Activated naive CD4-positive, alpha-beta T cell treated with anti-CD3 and anti-CD28 coated beads, Interleukin-2, amount 50 U/mL, for 24 hours (primary cell): ENCODE measurements at regions not wholly inside any gene's neighbourhood (a gene's known extent, or its start where the extent isn't known, plus 50 kb on each side); places are given as distances from the start of the nearest gene placed in this dataset.
A peak's percentile ranks its signal among the peaks of the same experiment; 100 is the strongest.

Experiments
- H3K27ac Mint-ChIP-seq: one replicate; pipeline ENCODE4 v1.8.0; 2021; ENCODE audit warnings: mild to moderate bottlenecking, mixed read lengths
- H3K27me3 Mint-ChIP-seq: one replicate; pipeline ENCODE4 v1.8.0; 2021; ENCODE audit warnings: mixed read lengths
- H3K36me3 Mint-ChIP-seq: one replicate; pipeline ENCODE4 v1.8.0; 2021; ENCODE audit warnings: mixed read lengths
- H3K4me1 Mint-ChIP-seq: one replicate; pipeline ENCODE4 v1.8.0; 2021; ENCODE audit warnings: mixed read lengths
- H3K4me3 Mint-ChIP-seq: one replicate; pipeline ENCODE4 v1.8.0; 2021; ENCODE audit warnings: mild to moderate bottlenecking, mixed read lengths
- H3K9me3 Mint-ChIP-seq: one replicate; pipeline ENCODE4 v1.8.0; 2021; ENCODE audit warnings: mixed read lengths

DNA sequence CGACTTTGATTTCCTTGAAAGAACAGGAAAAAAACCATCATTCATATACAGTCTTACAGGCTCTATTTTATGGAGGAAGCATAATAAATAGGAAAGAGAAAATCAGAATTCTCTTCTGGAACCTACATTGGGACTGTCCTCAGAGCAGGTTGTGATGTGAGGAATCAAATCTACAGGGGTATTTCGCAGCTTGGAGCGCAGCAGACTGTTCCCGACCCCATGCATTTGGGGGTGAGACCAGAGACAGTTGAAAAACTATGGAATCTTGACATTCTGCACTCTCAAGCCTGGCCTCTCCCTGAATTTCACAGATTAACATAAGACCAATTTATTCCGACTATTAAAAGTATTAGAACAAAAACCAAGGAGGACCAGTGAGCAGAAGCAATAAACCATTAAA is 93.3 kb upstream of the PRSS58 start:
- Mint-ChIP-seq H3K9me3 (no peaks in the 10 kb centered on the region), H3K4me1 (peaks cover 30% of the 10 kb centered on the region), H3K4me3 (peak overlapping the region; percentile 6), H3K36me3 (no peaks in the 10 kb centered on the region), H3K27me3 (peaks cover 2% of the 10 kb centered on the region), H3K27ac (no peak overlapping the region)

DNA sequence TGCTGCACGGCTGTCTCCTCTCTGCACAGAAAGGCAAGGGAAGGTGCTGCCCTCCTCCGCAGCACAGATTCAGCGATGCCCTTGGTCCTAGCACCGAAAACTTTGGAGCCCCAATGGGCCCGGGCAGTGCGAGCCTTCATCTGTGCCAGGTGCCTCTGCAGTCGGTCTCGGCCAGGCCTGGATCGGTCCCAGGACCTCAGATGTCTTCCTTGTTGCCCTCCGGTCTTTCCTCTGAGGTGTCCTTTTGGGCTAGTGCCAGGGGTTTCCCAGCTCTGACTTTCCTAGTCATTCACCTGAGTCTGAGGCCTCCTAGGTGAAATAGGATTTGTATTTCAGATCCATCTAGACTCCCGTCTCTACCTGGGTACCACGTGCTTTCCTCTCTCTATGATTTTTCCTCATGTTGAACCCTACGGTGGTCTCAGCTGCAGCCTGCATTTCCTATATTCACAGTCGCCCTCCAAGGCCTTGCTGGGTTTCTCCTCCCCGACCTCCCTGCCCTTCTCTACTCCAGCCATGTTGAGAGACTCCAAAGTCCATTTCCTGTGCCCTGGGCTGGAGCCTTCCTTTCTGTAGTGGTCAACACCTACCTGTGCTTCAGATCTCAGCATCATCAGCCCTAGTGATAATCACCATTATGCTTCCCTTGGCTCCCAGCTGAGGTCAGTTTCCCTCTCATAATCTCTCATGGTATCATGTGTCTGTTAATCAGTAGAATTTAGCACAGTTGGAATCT is 92.0 kb upstream of the PRSS58 start:
- no peak overlapping the region for H3K27ac Mint-ChIP-seq
- H3K27me3 Mint-ChIP-seq: peaks cover 2% of the 10 kb centered on the region
- no peak overlapping the region for H3K4me3 Mint-ChIP-seq
- H3K9me3 Mint-ChIP-seq: no peaks in the 10 kb centered on the region
- no peaks in the 10 kb centered on the region for H3K36me3 Mint-ChIP-seq
- H3K4me1 Mint-ChIP-seq: peaks cover 38% of the 10 kb centered on the region

DNA sequence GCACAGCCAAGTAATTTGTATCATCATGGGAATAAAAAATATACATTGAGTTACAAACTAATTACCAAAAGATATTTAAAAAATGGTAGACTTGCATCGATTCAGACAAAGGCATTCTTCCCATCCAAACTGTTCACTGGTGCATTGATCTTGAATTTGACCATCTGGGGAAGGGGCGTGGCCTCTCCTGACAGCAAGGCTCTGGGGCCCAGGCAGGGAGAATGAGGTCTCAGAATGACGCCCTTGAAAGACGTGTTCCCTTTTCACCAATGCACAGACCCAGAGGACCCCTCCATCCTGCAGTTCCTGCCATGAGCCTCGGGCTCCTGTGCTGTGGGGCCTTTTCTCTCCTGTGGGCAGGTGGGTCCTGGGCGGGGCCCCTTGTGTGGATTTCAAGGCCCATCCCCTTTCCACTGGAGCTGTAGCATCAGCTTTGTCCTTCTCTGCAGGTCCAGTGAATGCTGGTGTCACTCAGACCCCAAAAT is 91.1 kb upstream of the PRSS58 start:
- Mint-ChIP-seq H3K4me1 (peaks cover 32% of the 10 kb centered on the region), H3K36me3 (no peaks in the 10 kb centered on the region), H3K27ac (peak overlapping the region; percentile 10), H3K9me3 (no peaks in the 10 kb centered on the region), H3K4me3 (no peak overlapping the region), H3K27me3 (peaks cover 2% of the 10 kb centered on the region)

DNA sequence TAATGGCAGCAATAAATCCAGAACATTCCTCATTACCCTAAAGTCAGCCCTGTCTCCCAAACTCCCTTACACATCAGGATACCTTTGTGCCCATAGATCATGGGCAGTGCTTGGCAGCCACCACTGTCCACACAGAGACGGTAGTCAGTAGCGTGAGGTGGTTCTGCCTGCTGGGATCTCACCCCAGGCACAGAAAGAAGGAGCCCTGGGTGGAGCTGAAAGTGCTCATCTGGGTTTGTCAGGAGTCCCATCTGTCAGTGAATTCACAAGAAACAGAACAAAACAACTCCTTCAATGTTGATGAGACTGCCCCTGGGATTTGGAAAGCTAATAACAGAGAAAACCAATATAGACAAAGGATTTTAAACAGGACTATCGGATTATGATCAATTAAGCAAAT is 90.2 kb upstream of the PRSS58 start:
- Mint-ChIP-seq H3K9me3 (no peaks in the 10 kb centered on the region), H3K4me3 (peak overlapping the region; percentile 8), H3K4me1 (peaks cover 24% of the 10 kb centered on the region), H3K27me3 (peaks cover 2% of the 10 kb centered on the region), H3K36me3 (no peaks in the 10 kb centered on the region), H3K27ac (no peak overlapping the region)

DNA sequence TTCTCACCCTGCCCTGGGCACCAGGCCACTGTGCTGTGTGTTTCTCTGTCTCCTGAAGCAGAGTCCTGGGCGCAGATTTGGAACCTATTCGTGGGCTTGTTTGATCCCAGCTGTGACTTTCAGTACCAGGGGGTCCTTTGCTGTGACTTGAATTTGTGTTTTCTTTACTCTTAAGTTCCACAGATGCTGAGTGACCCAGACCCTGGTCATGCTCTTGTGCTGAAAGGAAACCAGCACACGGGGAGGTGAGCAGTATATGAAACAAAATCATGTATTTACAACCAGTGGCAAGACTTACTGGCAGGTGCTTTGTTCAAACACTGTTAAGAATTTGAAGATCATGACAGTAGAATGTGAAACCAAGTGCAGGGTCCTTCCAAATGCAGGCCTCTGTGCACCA is 89.2 kb upstream of the PRSS58 start:
- H3K9me3 Mint-ChIP-seq: no peaks in the 10 kb centered on the region
- no peak overlapping the region for H3K4me3 Mint-ChIP-seq
- H3K27ac Mint-ChIP-seq: peak overlapping the region; percentile 71
- no peaks in the 10 kb centered on the region for H3K36me3 Mint-ChIP-seq
- H3K4me1 Mint-ChIP-seq: peaks cover 16% of the 10 kb centered on the region
- H3K27me3 Mint-ChIP-seq: peaks cover 2% of the 10 kb centered on the region

DNA sequence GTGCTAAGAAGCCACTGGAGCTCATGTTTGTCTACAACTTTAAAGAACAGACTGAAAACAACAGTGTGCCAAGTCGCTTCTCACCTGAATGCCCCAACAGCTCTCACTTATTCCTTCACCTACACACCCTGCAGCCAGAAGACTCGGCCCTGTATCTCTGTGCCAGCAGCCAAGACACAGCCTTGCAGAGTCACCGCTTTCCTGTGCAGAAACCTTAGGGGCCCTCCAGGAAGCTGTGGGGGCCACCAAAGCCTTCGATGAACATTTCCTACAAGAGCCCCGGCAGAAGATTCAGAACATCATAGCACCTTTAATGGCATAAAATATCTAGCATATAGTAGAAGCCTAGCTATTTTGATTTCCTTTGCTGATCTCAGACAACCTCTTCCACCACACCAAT is 88.0 kb upstream of the PRSS58 start:
- H3K27ac Mint-ChIP-seq: no peak overlapping the region
- H3K4me3 Mint-ChIP-seq: peak overlapping the region; percentile 47
- no peaks in the 10 kb centered on the region for H3K9me3 Mint-ChIP-seq
- H3K27me3 Mint-ChIP-seq: peaks cover 4% of the 10 kb centered on the region
- H3K36me3 Mint-ChIP-seq: no peaks in the 10 kb centered on the region
- H3K4me1 Mint-ChIP-seq: peaks cover 8% of the 10 kb centered on the region

DNA sequence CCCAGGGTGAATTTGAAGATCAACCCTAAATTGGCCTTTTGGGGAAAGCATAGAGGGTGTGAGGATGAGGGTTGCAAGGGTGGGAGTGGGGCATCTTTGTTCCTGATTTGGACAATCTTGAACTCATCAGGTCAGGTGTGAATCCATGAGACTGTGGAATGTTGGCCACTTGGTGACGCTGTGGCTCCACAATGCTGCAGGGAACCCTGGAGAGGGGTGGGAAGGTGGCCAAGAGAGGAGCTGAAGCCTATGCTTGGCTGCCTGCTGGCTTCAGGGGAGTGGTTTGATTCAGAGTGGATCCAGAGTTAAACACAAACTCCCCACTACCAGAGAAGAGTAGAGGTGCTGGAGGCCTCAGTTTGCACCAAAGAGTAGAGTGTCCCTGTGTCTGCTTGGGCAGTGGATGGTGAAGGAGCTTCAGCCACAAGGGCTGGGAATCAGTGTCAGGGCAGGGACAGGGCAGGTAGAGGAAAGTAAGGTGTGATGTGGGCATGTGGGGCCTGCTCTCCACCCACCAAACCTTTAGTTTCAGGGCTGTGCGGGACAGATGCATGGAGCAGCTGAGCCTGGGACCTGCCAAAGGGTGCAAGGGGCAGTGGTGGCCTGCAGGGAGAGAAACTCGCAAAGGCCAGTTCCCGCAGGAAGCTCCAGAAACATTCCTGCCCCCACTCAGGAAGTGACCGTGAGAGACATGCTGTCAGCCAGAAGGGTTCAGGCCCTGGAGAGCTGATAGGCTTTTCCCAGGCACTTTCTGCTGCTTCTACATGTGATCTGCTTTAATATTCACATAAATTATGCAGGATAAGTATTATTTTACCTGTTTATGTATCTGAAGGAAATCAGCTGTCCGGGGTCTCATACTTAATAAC is 81.0 kb upstream of the PRSS58 start:
- Mint-ChIP-seq H3K4me3 (no peak overlapping the region), H3K4me1 (peaks cover 6% of the 10 kb centered on the region), H3K9me3 (no peaks in the 10 kb centered on the region), H3K27me3 (peaks cover 5% of the 10 kb centered on the region), H3K36me3 (no peaks in the 10 kb centered on the region), H3K27ac (no peak overlapping the region)

DNA sequence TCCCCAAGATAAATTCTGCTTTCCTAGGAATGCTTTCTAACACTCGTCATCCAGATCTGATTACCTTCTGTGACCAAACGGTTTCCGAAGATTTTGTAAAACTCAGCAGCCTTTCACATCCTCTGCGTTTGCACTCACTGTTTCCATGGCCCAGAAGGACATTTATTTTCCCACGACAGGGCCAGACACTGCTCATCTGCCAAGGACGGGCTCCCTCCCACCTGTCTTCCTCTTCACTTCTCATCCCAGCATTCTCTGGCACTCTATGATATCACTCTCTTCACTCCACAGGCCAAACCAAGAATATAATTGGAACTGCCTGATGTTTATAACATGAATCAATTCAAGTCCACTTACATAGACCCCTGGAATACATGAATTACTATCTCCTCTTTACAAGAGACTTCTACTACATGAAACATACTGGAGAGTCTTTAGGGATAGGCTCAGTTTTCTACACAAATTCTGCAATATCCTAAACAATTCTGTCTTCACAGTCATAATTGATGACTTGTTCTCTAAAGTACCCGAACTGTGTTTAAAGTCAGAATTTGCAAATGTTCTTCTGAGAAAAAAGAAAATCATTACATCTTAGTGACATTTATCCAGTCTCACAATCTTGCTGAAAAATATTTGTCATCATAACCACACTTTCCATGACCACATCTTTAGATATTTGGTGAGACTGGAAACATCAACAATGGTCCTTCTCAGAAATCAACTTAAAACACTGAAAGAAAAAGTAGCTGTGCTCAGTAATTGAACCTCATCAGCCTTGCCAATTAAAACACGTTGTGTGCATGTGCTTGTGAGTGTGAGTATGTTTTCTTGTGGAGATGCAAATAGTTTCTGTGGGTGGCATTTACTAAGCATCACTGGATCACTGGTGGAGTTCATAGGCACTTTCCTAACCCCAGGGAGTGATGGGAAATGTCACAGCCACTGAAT is 79.5 kb upstream of the PRSS58 start:
- H3K27me3 Mint-ChIP-seq: peaks cover 6% of the 10 kb centered on the region
- no peaks in the 10 kb centered on the region for H3K9me3 Mint-ChIP-seq
- H3K36me3 Mint-ChIP-seq: no peaks in the 10 kb centered on the region
- H3K4me1 Mint-ChIP-seq: peaks cover 6% of the 10 kb centered on the region
- H3K27ac Mint-ChIP-seq: peak overlapping the region; percentile 27
- peak overlapping the region; percentile 9 for H3K4me3 Mint-ChIP-seq

DNA sequence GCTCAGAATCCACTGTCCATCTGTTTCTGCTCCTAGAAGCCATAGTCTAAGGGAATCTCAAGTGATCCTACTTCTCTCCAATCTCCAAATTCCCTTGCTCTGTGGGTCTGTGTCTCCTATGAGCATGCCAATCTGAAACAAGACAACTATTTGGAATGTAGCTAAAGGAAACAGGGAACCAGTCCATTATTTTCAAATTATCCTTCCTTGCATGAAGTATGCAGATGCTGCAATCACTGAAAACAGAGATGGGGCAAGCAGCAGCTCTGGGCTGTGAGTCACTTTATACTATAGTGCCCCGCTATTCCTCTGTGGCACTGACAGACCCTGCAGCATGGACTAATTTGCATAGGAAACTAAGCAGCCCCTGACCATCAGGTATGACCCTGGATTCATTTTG is 76.9 kb upstream of the PRSS58 start:
- Mint-ChIP-seq H3K9me3 (no peaks in the 10 kb centered on the region), H3K4me3 (no peak overlapping the region), H3K4me1 (peaks cover 6% of the 10 kb centered on the region), H3K27ac (no peak overlapping the region), H3K36me3 (no peaks in the 10 kb centered on the region), H3K27me3 (peaks cover 7% of the 10 kb centered on the region)

DNA sequence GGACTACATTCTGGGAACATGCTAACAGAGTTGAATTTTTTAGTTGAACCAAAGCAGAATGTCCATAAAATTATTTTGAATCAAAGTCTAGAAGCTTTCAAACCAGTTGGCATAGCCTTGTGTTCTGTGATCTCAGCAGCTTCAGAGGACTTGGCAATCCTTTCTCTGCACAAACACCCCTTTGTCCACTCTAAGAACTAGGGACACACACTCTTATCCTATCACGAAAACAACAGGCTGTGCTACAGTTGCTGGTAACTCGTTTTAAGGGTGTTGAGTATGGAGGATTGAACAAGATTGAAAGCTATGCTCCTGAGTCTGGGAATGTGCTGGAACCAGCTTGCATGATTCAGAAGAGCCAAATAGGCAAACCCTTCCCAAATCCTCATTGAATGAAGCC is 76.4 kb upstream of the PRSS58 start:
- Mint-ChIP-seq H3K4me1 (peaks cover 6% of the 10 kb centered on the region), H3K27ac (no peak overlapping the region), H3K27me3 (peaks cover 7% of the 10 kb centered on the region), H3K9me3 (no peaks in the 10 kb centered on the region), H3K36me3 (no peaks in the 10 kb centered on the region), H3K4me3 (no peak overlapping the region)

DNA sequence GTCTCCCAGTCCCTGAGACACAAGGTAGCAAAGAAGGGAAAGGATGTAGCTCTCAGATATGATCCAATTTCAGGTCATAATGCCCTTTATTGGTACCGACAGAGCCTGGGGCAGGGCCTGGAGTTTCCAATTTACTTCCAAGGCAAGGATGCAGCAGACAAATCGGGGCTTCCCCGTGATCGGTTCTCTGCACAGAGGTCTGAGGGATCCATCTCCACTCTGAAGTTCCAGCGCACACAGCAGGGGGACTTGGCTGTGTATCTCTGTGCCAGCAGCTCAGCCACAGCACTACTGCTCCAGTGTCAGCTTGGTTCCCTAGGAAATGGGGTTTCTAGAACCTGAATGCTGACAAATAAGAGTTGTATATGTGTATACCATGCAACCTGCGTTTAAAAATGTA is 74.6 kb upstream of the PRSS58 start:
- Mint-ChIP-seq H3K4me3 (peak overlapping the region; percentile 24), H3K4me1 (peaks cover 4% of the 10 kb centered on the region), H3K9me3 (no peaks in the 10 kb centered on the region), H3K36me3 (no peaks in the 10 kb centered on the region), H3K27ac (no peak overlapping the region), H3K27me3 (peaks cover 7% of the 10 kb centered on the region)

DNA sequence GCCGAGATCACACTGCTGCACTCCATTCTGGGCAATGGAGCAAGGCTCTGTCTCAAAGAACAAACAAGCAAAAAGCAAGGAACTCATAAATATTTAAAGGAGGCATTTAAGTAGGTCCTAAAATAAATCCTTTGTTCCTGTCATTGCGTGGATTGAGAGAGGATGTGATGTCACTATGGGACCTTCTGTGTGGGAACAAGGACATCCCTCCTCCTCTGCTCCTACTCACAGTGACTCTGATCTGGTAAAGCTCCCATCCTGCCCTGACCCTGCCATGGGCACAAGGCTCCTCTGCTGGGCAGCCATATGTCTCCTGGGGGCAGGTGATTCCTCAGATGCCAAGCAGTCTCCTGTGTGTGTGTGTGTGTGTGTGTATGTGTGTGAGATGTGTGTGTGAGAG is 74.1 kb upstream of the PRSS58 start:
- H3K36me3 Mint-ChIP-seq: no peaks in the 10 kb centered on the region
- peaks cover 7% of the 10 kb centered on the region for H3K27me3 Mint-ChIP-seq
- no peak overlapping the region for H3K27ac Mint-ChIP-seq
- peak overlapping the region; percentile 24 for H3K4me3 Mint-ChIP-seq
- no peaks in the 10 kb centered on the region for H3K9me3 Mint-ChIP-seq
- no peaks in the 10 kb centered on the region for H3K4me1 Mint-ChIP-seq

DNA sequence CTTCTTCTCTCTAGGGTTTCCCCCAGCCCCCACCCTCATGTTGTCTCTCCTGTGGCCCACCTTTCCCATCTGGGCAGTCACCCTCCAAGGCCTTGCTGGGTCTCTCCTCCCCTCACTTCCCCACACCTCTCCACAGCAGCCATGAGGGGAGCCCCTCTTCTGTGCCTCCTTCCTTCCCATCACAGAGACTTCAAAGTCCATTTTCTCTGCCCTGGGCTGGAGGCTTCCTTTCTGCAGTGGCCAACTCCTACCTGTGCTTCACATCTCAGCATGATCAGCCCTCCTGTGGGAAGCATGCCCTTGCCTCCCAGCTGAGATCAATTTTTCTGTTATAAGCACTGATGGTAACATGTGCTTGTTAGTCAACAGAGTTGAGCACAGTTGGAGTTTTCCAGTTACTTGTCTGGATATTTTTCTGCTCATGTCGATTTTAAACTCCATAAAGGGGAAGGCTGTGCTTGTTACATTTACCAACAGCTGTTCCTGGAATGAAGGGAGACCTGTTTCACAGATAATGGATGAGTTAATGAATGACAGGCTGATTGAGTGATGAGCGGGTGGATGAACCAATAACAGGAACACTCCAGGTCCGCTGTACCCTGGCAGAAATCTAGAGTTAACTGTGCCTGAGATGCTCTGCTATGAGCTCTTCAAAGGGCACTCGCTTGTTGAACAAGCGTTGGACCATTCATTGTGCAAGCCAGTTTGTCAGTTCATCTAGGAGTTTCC is 71.4 kb upstream of the PRSS58 start:
- no peak overlapping the region for H3K27ac Mint-ChIP-seq
- no peaks in the 10 kb centered on the region for H3K9me3 Mint-ChIP-seq
- H3K4me3 Mint-ChIP-seq: no peak overlapping the region
- H3K4me1 Mint-ChIP-seq: peaks cover 4% of the 10 kb centered on the region
- no peaks in the 10 kb centered on the region for H3K36me3 Mint-ChIP-seq
- H3K27me3 Mint-ChIP-seq: peaks cover 5% of the 10 kb centered on the region

DNA sequence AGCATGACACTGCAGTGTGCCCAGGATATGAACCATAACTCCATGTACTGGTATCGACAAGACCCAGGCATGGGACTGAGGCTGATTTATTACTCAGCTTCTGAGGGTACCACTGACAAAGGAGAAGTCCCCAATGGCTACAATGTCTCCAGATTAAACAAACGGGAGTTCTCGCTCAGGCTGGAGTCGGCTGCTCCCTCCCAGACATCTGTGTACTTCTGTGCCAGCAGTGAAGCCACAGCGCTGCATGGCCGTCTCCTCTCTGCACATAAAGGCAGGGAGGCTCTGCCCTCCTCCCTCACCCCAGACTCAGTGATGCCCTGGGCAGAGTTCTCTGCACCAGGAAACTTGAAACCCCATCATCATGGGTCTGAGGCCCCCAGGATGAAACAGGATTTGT is 70.7 kb upstream of the PRSS58 start:
- no peaks in the 10 kb centered on the region for H3K9me3 Mint-ChIP-seq
- no peak overlapping the region for H3K27ac Mint-ChIP-seq
- H3K36me3 Mint-ChIP-seq: no peaks in the 10 kb centered on the region
- H3K27me3 Mint-ChIP-seq: peaks cover 5% of the 10 kb centered on the region
- H3K4me3 Mint-ChIP-seq: no peak overlapping the region
- peaks cover 10% of the 10 kb centered on the region for H3K4me1 Mint-ChIP-seq
